Activated T-helper 17 cell treated with anti-CD3 and anti-CD28 coated beads, Interleukin-2, amount 50 U/mL, for 72 hours (primary cell): ENCODE measurements at regions not wholly inside any gene's neighbourhood (a gene's known extent, or its start where the extent isn't known, plus 50 kb on each side); places are given as distances from the start of the nearest gene placed in this dataset.
"Not testable (repeated sequence)": the region's sequence is repeated elsewhere in the genome, so short reads cannot be mapped to it uniquely, and the experiment has no call there.

Source experiments
- ATAC-seq: fragments of 150-1000 bp; cut with Tn5 transposase; replicated peaks from 2 replicates; pipeline ENCODE4 v1.10.0; 2021; ENCODE audit warnings: mild to moderate bottlenecking, moderate library complexity
- H3K27ac Mint-ChIP-seq: one replicate; pipeline ENCODE4 v1.8.0; 2022; ENCODE audit warnings: mixed read lengths
- H3K27me3 Mint-ChIP-seq: one replicate; pipeline ENCODE4 v1.8.0; 2022; ENCODE audit warnings: mixed read lengths
- H3K36me3 Mint-ChIP-seq: one replicate; pipeline ENCODE4 v1.8.0; 2022; ENCODE audit warnings: low read depth, mild to moderate bottlenecking, mixed read lengths
- H3K4me1 Mint-ChIP-seq: one replicate; pipeline ENCODE4 v1.8.0; 2022; ENCODE audit warnings: mixed read lengths
- H3K4me3 Mint-ChIP-seq: one replicate; pipeline ENCODE4 v1.8.0; 2022; ENCODE audit warnings: mild to moderate bottlenecking, mixed read lengths
- H3K9me3 Mint-ChIP-seq: one replicate; pipeline ENCODE4 v1.8.0; 2022; ENCODE audit warnings: mixed read lengths

- H3K4me1 Mint-ChIP-seq, H3K27ac Mint-ChIP-seq, H3K36me3 Mint-ChIP-seq, H3K9me3 Mint-ChIP-seq: not testable (repeated sequence)
- ATAC-seq = peak; percentile 37
- H3K27me3 Mint-ChIP-seq = peaks cover 15% of the 10 kb centered on the region
- peak overlapping the region; percentile 46 for H3K4me3 Mint-ChIP-seq
Observed at GRCh38 chr4:9000505-9001001, 128.9 kb upstream of the HMX1 start.

GRCh38 chr4:8992981-8993380 lies 121.3 kb upstream of the HMX1 start:
- ATAC-seq, H3K9me3 Mint-ChIP-seq, H3K27me3 Mint-ChIP-seq: not testable (repeated sequence)

GRCh38 chr4:8991449-8991848 lies 119.8 kb upstream of the HMX1 start:
- H3K4me3 Mint-ChIP-seq, H3K36me3 Mint-ChIP-seq, ATAC-seq, H3K27ac Mint-ChIP-seq, H3K9me3 Mint-ChIP-seq, H3K27me3 Mint-ChIP-seq, H3K4me1 Mint-ChIP-seq: not testable (repeated sequence)

More at GRCh38 chr4:8992981-8993380, 121.3 kb upstream of the HMX1 start:
- H3K27ac Mint-ChIP-seq, H3K36me3 Mint-ChIP-seq, H3K4me3 Mint-ChIP-seq, H3K4me1 Mint-ChIP-seq: not testable (repeated sequence)

- not testable (repeated sequence) for H3K4me3 Mint-ChIP-seq, H3K36me3 Mint-ChIP-seq, H3K9me3 Mint-ChIP-seq, H3K27me3 Mint-ChIP-seq, H3K27ac Mint-ChIP-seq, ATAC-seq, H3K4me1 Mint-ChIP-seq
Observed at GRCh38 chr4:8990341-8990740, 118.7 kb upstream of the HMX1 start.

GRCh38 chr4:8985786-8986185 lies 114.1 kb upstream of the HMX1 start:
- not testable (repeated sequence) for H3K4me3 Mint-ChIP-seq, H3K9me3 Mint-ChIP-seq, H3K27me3 Mint-ChIP-seq, H3K36me3 Mint-ChIP-seq, ATAC-seq, H3K27ac Mint-ChIP-seq, H3K4me1 Mint-ChIP-seq

GRCh38 chr4:8984641-8985040 lies 113.0 kb upstream of the HMX1 start:
- not testable (repeated sequence) for H3K4me1 Mint-ChIP-seq, H3K36me3 Mint-ChIP-seq, H3K4me3 Mint-ChIP-seq, H3K9me3 Mint-ChIP-seq, ATAC-seq, H3K27me3 Mint-ChIP-seq, H3K27ac Mint-ChIP-seq

- peak overlapping the region; percentile 30 for H3K27ac Mint-ChIP-seq
- not testable (repeated sequence) for H3K27me3 Mint-ChIP-seq, H3K4me3 Mint-ChIP-seq, H3K9me3 Mint-ChIP-seq, H3K36me3 Mint-ChIP-seq, ATAC-seq, H3K4me1 Mint-ChIP-seq
Observed at GRCh38 chr4:8983921-8984320, 112.3 kb upstream of the HMX1 start.

GRCh38 chr4:8976466-8977128 lies 105.0 kb upstream of the HMX1 start:
- H3K27ac Mint-ChIP-seq, H3K9me3 Mint-ChIP-seq, H3K4me1 Mint-ChIP-seq, ATAC-seq, H3K27me3 Mint-ChIP-seq, H3K36me3 Mint-ChIP-seq, H3K4me3 Mint-ChIP-seq: not testable (repeated sequence)

GRCh38 chr4:8972635-8973034 lies 101.0 kb upstream of the HMX1 start:
- ATAC-seq, H3K27me3 Mint-ChIP-seq, H3K4me1 Mint-ChIP-seq, H3K36me3 Mint-ChIP-seq, H3K27ac Mint-ChIP-seq, H3K9me3 Mint-ChIP-seq, H3K4me3 Mint-ChIP-seq: not testable (repeated sequence)

GRCh38 chr4:8965896-8966295 lies 94.3 kb upstream of the HMX1 start:
- not testable (repeated sequence) for H3K36me3 Mint-ChIP-seq, H3K9me3 Mint-ChIP-seq, H3K4me1 Mint-ChIP-seq, ATAC-seq, H3K27ac Mint-ChIP-seq, H3K4me3 Mint-ChIP-seq
- H3K27me3 Mint-ChIP-seq = peaks cover 11% of the 10 kb centered on the region

GRCh38 chr4:8964201-8964788 lies 92.7 kb upstream of the HMX1 start:
- not testable (repeated sequence) for H3K9me3 Mint-ChIP-seq, H3K4me3 Mint-ChIP-seq, H3K36me3 Mint-ChIP-seq, H3K27ac Mint-ChIP-seq, H3K4me1 Mint-ChIP-seq, ATAC-seq
- H3K27me3 Mint-ChIP-seq = peaks cover 11% of the 10 kb centered on the region

GRCh38 chr4:8963533-8963932 lies 91.9 kb upstream of the HMX1 start:
- not testable (repeated sequence) for ATAC-seq, H3K36me3 Mint-ChIP-seq, H3K4me3 Mint-ChIP-seq, H3K4me1 Mint-ChIP-seq, H3K9me3 Mint-ChIP-seq, H3K27ac Mint-ChIP-seq
- H3K27me3 Mint-ChIP-seq = peaks cover 11% of the 10 kb centered on the region

- not testable (repeated sequence) for H3K36me3 Mint-ChIP-seq, H3K4me3 Mint-ChIP-seq, H3K9me3 Mint-ChIP-seq, ATAC-seq, H3K4me1 Mint-ChIP-seq, H3K27ac Mint-ChIP-seq
- H3K27me3 Mint-ChIP-seq = peaks cover 16% of the 10 kb centered on the region
Observed at GRCh38 chr4:8961343-8961742, 89.7 kb upstream of the HMX1 start.

GRCh38 chr4:8959471-8959870 lies 87.8 kb upstream of the HMX1 start:
- not testable (repeated sequence) for H3K4me1 Mint-ChIP-seq, H3K9me3 Mint-ChIP-seq, H3K4me3 Mint-ChIP-seq, H3K27ac Mint-ChIP-seq, H3K36me3 Mint-ChIP-seq, ATAC-seq
- peaks cover 12% of the 10 kb centered on the region for H3K27me3 Mint-ChIP-seq

GRCh38 chr4:8954001-8954400 lies 82.4 kb upstream of the HMX1 start:
- not testable (repeated sequence) for H3K36me3 Mint-ChIP-seq

GRCh38 chr4:8952791-8953190 lies 81.2 kb upstream of the HMX1 start:
- H3K27me3 Mint-ChIP-seq, H3K9me3 Mint-ChIP-seq, H3K27ac Mint-ChIP-seq, H3K4me3 Mint-ChIP-seq, ATAC-seq, H3K36me3 Mint-ChIP-seq, H3K4me1 Mint-ChIP-seq: not testable (repeated sequence)

More at GRCh38 chr4:8954001-8954400, 82.4 kb upstream of the HMX1 start:
- not testable (repeated sequence) for H3K4me3 Mint-ChIP-seq, H3K27me3 Mint-ChIP-seq, ATAC-seq, H3K4me1 Mint-ChIP-seq, H3K27ac Mint-ChIP-seq, H3K9me3 Mint-ChIP-seq
